Nephron progenitor cell (in vitro differentiated cells): ENCODE measurements at regions not wholly inside any gene's neighbourhood (a gene's known extent, or its start where the extent isn't known, plus 50 kb on each side); places are given as distances from the start of the nearest gene placed in this dataset.

ENCODE experiments used
- DNase-seq: peaks from one replicate; pipeline ENCODE4 v3.0.0; 2021
- H3K27ac Mint-ChIP-seq: 2 replicates; pipeline ENCODE4 v1.8.0; 2021; ENCODE audit warnings: mild to moderate bottlenecking, moderate library complexity, mixed read lengths
- H3K27me3 Mint-ChIP-seq: 2 replicates; pipeline ENCODE4 v1.8.0; 2021; ENCODE audit warnings: mild to moderate bottlenecking, low read depth, mixed read lengths; ENCODE audit not compliant: poor library complexity
- H3K36me3 Mint-ChIP-seq: 2 replicates; pipeline ENCODE4 v1.8.0; 2021; ENCODE audit warnings: low read depth, mixed read lengths
- H3K4me1 Mint-ChIP-seq: 2 replicates; pipeline ENCODE4 v1.8.0; 2021; ENCODE audit warnings: mixed read lengths
- H3K4me3 Mint-ChIP-seq: 2 replicates; pipeline ENCODE4 v1.8.0; 2021; ENCODE audit warnings: mild to moderate bottlenecking, moderate library complexity, mixed read lengths
- H3K9me3 Mint-ChIP-seq: 2 replicates; pipeline ENCODE4 v1.8.0; 2021; ENCODE audit warnings: mild to moderate bottlenecking, moderate library complexity, mixed read lengths
- TF ChIP-seq, protein P1 (sequence below): fragments of 200-600 bp; sonication (generic); IDR thresholded peaks from 2 replicates; pipeline ENCODE4 v1.5.0; 2021; ENCODE audit warnings: antibody characterized with exemption

DNA sequence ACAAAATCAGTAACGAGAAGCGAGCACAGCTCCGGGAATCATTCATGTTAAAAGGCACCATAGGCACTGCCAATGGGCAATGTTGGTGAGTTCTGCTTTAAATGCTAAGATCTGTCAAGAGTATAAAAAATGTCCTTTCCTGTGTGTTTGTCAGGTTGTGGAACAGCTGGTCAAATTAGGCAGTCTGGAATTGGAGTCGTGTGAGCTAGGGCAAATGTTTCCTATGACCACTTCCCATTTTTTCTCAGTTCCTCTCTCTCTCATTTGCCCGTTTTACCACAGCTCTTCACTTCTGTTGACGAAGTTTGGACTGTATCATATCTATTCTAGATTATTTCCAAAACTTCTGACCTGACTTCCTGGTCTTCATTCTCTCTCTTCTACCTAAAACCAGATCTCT, 60.8 kb upstream of the GOLIM4 start:
- H3K4me1 Mint-ChIP-seq: peaks cover 16% of the 10 kb centered on the region
- no peak overlapping the region for H3K27ac Mint-ChIP-seq
- peaks cover 18% of the 10 kb centered on the region for H3K9me3 Mint-ChIP-seq
- H3K27me3 Mint-ChIP-seq: peaks cover 5% of the 10 kb centered on the region
- TF ChIP-seq, protein P1, sequence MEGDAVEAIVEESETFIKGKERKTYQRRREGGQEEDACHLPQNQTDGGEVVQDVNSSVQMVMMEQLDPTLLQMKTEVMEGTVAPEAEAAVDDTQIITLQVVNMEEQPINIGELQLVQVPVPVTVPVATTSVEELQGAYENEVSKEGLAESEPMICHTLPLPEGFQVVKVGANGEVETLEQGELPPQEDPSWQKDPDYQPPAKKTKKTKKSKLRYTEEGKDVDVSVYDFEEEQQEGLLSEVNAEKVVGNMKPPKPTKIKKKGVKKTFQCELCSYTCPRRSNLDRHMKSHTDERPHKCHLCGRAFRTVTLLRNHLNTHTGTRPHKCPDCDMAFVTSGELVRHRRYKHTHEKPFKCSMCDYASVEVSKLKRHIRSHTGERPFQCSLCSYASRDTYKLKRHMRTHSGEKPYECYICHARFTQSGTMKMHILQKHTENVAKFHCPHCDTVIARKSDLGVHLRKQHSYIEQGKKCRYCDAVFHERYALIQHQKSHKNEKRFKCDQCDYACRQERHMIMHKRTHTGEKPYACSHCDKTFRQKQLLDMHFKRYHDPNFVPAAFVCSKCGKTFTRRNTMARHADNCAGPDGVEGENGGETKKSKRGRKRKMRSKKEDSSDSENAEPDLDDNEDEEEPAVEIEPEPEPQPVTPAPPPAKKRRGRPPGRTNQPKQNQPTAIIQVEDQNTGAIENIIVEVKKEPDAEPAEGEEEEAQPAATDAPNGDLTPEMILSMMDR: no peak
- no peak for DNase-seq
- H3K36me3 Mint-ChIP-seq: peaks cover 4% of the 10 kb centered on the region
- no peak overlapping the region for H3K4me3 Mint-ChIP-seq

DNA sequence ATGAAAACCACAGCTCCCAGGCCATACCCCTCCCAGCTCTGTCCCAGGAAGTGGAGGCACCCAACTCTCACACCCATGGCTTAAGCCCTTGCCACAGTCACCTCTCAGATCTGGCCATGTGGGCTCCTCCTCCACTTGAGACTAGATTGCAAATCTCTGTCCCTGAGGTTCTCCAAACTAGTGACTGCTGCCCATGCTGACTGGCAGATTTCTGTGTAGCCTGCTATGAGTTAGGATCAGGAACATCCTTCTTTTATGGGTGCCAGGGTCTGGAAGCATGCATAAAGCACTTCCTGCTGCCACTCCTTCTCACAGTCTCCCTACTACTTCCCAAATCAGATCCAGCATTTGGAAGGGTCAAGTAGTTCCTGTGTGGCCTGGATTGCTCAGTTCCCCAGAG, 59.6 kb upstream of the GOLIM4 start:
- Mint-ChIP-seq H3K27ac (no peak overlapping the region), H3K27me3 (peaks cover 6% of the 10 kb centered on the region), H3K36me3 (peaks cover 4% of the 10 kb centered on the region), H3K4me3 (no peak overlapping the region), H3K4me1 (peaks cover 16% of the 10 kb centered on the region), H3K9me3 (peaks cover 21% of the 10 kb centered on the region)
- no peak for DNase-seq
- TF ChIP-seq, protein P1: no peak

DNA sequence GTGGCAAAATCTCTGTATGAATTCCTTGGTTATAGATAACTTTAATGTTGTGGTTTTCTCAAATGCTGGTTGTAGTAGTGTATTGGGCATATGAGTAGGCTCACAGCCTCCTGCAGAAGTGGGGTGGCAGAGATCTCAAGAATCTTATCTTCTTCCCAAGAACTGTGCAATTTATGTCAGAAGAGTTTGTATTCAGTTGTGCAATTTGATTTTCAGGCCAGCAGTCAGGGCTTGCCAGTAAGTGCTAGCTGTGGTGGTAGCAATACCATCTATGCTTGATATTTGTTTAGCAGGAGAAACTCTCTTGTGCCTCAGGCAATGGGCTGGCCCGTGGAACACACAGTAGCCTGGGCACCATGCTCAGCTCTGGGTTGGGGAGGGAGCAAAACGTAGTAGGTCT, 58.4 kb upstream of the GOLIM4 start:
- Mint-ChIP-seq H3K4me1 (peaks cover 6% of the 10 kb centered on the region), H3K36me3 (peaks cover 4% of the 10 kb centered on the region), H3K27ac (no peak overlapping the region), H3K9me3 (peaks cover 21% of the 10 kb centered on the region), H3K27me3 (peaks cover 6% of the 10 kb centered on the region), H3K4me3 (no peak overlapping the region)
- DNase-seq: no peak
- TF ChIP-seq, protein P1: no peak

DNA sequence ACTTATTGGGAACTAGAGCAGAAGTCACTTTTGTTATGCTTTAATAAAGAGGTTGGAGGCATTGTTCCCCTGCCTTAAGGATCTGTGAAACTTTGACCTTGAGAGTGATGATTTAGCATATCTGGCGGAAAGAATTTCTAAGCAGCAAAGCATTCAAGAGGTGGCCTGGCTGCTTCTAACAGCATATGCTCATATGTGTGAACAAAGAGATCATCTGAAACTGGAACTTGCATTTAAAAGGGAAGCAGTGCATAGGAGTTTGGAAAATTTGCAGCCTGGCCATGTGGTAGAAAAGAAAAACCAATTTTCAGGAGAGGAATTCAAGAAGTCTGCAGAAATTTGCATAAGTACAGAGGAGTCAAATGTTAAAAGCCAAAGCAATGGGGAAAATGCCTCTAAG, 56.4 kb upstream of the GOLIM4 start:
- Mint-ChIP-seq H3K4me1 (no peaks in the 10 kb centered on the region), H3K27ac (no peak overlapping the region), H3K4me3 (no peak overlapping the region), H3K27me3 (peaks cover 13% of the 10 kb centered on the region), H3K36me3 (peaks cover 4% of the 10 kb centered on the region), H3K9me3 (peaks cover 21% of the 10 kb centered on the region)
- DNase-seq: no peak
- TF ChIP-seq, protein P1: no peak
